GM23338 (cell line): ENCODE measurements at regions not wholly inside any gene's neighbourhood (a gene's known extent, or its start where the extent isn't known, plus 50 kb on each side); places are given as distances from the start of the nearest gene placed in this dataset.

Experiments
- ATAC-seq: fragments of 200-7000 bp; cut with Tn5 transposase; 3 replicates; pipeline ENCODE4 v1.9.1; 2020
- DNase-seq: peaks from one replicate; pipeline ENCODE4 v3.0.0-alpha.2; 2015; ENCODE audit warnings: low spot score
- H2AFZ ChIP-seq: fragments of 200-600 bp; sonication (generic); 2 replicates; pipeline ENCODE4 v1.8.0; 2016; ENCODE audit warnings: antibody characterized with exemption, mild to moderate bottlenecking, moderate library complexity
- H3F3A ChIP-seq: fragments of 200-600 bp; sonication (generic); replicated peaks from 2 replicates; pipeline ENCODE4 v1.8.0; 2017; ENCODE audit warnings: antibody characterized with exemption, mixed run types, low read depth
- H3K27ac ChIP-seq: fragments of 200-600 bp; sonication (generic); 2 replicates; pipeline ENCODE4 v1.6.1; 2016; ENCODE audit warnings: low read depth
- H3K27me3 ChIP-seq: fragments of 200-600 bp; sonication (generic); 2 replicates; pipeline ENCODE4 v1.8.0; 2016; ENCODE audit warnings: mild to moderate bottlenecking, mixed run types, moderate library complexity; ENCODE audit not compliant: insufficient read depth
- H3K36me3 ChIP-seq: fragments of 200-600 bp; sonication (generic); 2 replicates; pipeline ENCODE4 v1.8.0; 2016; ENCODE audit warnings: mild to moderate bottlenecking; ENCODE audit not compliant: insufficient read depth
- H3K4me1 ChIP-seq: fragments of 200-600 bp; sonication (generic); 2 replicates; pipeline ENCODE4 v1.8.0; 2016; ENCODE audit warnings: mild to moderate bottlenecking, moderate library complexity; ENCODE audit not compliant: insufficient read depth
- H3K4me2 ChIP-seq: fragments of 200-600 bp; sonication (generic); 2 replicates; pipeline ENCODE4 v1.7.1; 2017; ENCODE audit warnings: mixed run types
- H3K4me3 ChIP-seq: fragments of 200-600 bp; sonication (generic); 2 replicates; pipeline ENCODE4 v1.6.1; 2016; ENCODE audit warnings: mixed run types
- H3K79me2 ChIP-seq: fragments of 200-600 bp; sonication (generic); replicated peaks from 2 replicates; pipeline ENCODE4 v1.8.0; 2017; ENCODE audit warnings: mild to moderate bottlenecking; ENCODE audit not compliant: insufficient read depth
- H3K9me2 ChIP-seq: fragments of 200-600 bp; sonication (generic); 2 replicates; pipeline ENCODE4 v1.8.0; 2017; ENCODE audit not compliant: insufficient read depth
- H4K20me1 ChIP-seq: fragments of 200-600 bp; sonication (generic); replicated peaks from 2 replicates; pipeline ENCODE4 v1.8.0; 2017; ENCODE audit warnings: mild to moderate bottlenecking; ENCODE audit not compliant: insufficient read depth
- H3K27ac Mint-ChIP-seq: 2 replicates; pipeline ENCODE4 v1.8.0; 2020; ENCODE audit warnings: inconsistent platforms, mild to moderate bottlenecking, moderate library complexity, mixed read lengths
- H3K27me3 Mint-ChIP-seq: 3 replicates; pipeline ENCODE4 v1.8.0; 2022; ENCODE audit warnings: low read depth, mild to moderate bottlenecking, moderate library complexity, mixed read lengths, inconsistent platforms; ENCODE audit not compliant: insufficient read depth, poor library complexity
- H3K36me3 Mint-ChIP-seq: 3 replicates; pipeline ENCODE4 v1.8.0; 2021; ENCODE audit warnings: low read depth, mild to moderate bottlenecking, inconsistent platforms, moderate library complexity, mixed read lengths
- H3K4me1 Mint-ChIP-seq: 3 replicates; pipeline ENCODE4 v1.8.0; 2020; ENCODE audit warnings: mild to moderate bottlenecking, inconsistent platforms, mixed read lengths
- H3K4me3 Mint-ChIP-seq: 3 replicates; pipeline ENCODE4 v1.8.0; 2021; ENCODE audit warnings: moderate library complexity, mild to moderate bottlenecking, inconsistent platforms, mixed read lengths
- H3K9me3 Mint-ChIP-seq: 3 replicates; pipeline ENCODE4 v1.8.0; 2020; ENCODE audit warnings: moderate library complexity, mild to moderate bottlenecking, inconsistent platforms, mixed read lengths
- CREB1 ChIP-seq: fragments of 250-450 bp; sonication (Bioruptor Pico); IDR thresholded peaks from 2 replicates; pipeline ENCODE4 v1.5.0; 2020; ENCODE audit warnings: low read depth, mild to moderate bottlenecking, moderate library complexity
- EZH2 ChIP-seq: fragments of 200-600 bp; sonication (generic); IDR thresholded peaks from one replicate; pipeline ENCODE4 v1.8.0; 2017; ENCODE audit warnings: antibody characterized with exemption, mild to moderate bottlenecking, low read depth; ENCODE audit not compliant: unreplicated experiment
- EZH2phosphoT487 ChIP-seq: fragments of 200-600 bp; sonication (generic); IDR thresholded peaks from one replicate; pipeline ENCODE4 v1.8.1; 2018; ENCODE audit warnings: antibody characterized with exemption; ENCODE audit not compliant: unreplicated experiment
- JUNB ChIP-seq: IDR thresholded peaks from one replicate; pipeline ENCODE4 v1.6.1; 2016; ENCODE audit warnings: antibody characterized with exemption; ENCODE audit not compliant: unreplicated experiment
- NANOG ChIP-seq: IDR thresholded peaks from 2 replicates; pipeline ENCODE4 v1.6.1; 2016; ENCODE audit warnings: antibody characterized with exemption, borderline replicate concordance
- POLR2AphosphoS5 ChIP-seq: IDR thresholded peaks from 2 replicates; pipeline ENCODE4 v1.6.1; 2016; ENCODE audit warnings: antibody characterized with exemption, low read depth
- STAT1 ChIP-seq: IDR thresholded peaks from one replicate; pipeline ENCODE4 v1.6.1; 2016; ENCODE audit warnings: antibody characterized with exemption; ENCODE audit not compliant: unreplicated experiment
- ZNF114 ChIP-seq: fragments of 250-450 bp; sonication (Bioruptor Pico); IDR thresholded peaks from 2 replicates; pipeline ENCODE4 v1.5.0; 2020; ENCODE audit warnings: mild to moderate bottlenecking, moderate library complexity
- ZNF331 ChIP-seq: fragments of 250-450 bp; sonication (Bioruptor Pico); IDR thresholded peaks from 2 replicates; pipeline ENCODE4 v1.5.0; 2020; ENCODE audit warnings: low read depth, mild to moderate bottlenecking, moderate library complexity
- TF ChIP-seq, protein P1 (sequence below), 2 experiments: fragments of 200-600 bp in 1 of 2; sonication (generic) in 1 of 2; conservative IDR thresholded peaks; 2 replicates each; pipeline versions ENCODE4 v1.5.1 to v1.6.1; 2016 to 2017; ENCODE audit warnings: antibody characterized with exemption in 2 of 2, low read depth in 2 of 2, mild to moderate bottlenecking in 2 of 2, moderate library complexity in 1 of 2
- TF ChIP-seq, protein P2 (sequence below): fragments of 250-450 bp; sonication (Bioruptor Pico); IDR thresholded peaks from 2 replicates; pipeline ENCODE4 v1.5.0; 2020; ENCODE audit warnings: mild to moderate bottlenecking, moderate library complexity
- TF ChIP-seq, protein P3 (sequence below): IDR thresholded peaks from one replicate; pipeline ENCODE4 v1.6.1; 2018; ENCODE audit warnings: antibody characterized with exemption; ENCODE audit not compliant: unreplicated experiment
- TF ChIP-seq, protein P4 (sequence below): IDR thresholded peaks from 2 replicates; pipeline ENCODE4 v1.6.1; 2016; ENCODE audit warnings: antibody characterized with exemption

DNA sequence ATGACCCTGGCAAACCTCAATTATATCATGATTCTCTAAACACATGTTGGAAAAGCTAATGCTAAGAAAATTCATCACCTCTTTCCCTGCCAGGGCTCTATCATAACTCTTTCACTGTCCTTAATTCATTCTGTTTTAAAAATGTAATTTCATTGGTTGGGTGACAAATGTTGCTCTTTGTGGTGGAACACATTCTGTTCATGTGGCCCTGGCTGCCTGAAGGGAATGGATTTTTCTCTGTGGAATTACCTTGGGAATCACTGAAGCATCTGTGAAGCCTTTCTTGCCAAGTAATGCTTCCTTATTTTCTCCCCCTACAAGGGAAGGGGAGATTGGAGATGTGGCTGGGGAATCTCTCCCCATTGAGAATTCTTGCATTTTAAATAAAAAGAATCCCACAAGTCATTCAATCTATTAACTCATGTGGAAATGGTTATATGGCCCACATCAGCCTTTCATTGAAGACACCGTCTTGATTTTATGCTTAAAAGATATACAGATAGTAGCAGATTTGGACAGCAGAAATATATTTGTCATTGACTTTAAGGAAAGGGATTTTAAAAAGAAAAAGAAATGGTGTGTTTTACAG, 201.8 kb upstream of the NMUR2 start:
- no peaks in the 10 kb centered on the region for H3K27me3 Mint-ChIP-seq
- TF ChIP-seq, protein P1, sequence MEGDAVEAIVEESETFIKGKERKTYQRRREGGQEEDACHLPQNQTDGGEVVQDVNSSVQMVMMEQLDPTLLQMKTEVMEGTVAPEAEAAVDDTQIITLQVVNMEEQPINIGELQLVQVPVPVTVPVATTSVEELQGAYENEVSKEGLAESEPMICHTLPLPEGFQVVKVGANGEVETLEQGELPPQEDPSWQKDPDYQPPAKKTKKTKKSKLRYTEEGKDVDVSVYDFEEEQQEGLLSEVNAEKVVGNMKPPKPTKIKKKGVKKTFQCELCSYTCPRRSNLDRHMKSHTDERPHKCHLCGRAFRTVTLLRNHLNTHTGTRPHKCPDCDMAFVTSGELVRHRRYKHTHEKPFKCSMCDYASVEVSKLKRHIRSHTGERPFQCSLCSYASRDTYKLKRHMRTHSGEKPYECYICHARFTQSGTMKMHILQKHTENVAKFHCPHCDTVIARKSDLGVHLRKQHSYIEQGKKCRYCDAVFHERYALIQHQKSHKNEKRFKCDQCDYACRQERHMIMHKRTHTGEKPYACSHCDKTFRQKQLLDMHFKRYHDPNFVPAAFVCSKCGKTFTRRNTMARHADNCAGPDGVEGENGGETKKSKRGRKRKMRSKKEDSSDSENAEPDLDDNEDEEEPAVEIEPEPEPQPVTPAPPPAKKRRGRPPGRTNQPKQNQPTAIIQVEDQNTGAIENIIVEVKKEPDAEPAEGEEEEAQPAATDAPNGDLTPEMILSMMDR (conservative IDR thresholded peaks at IDR 0.05; ENCODE audit: low read depth in 2 of 2): no peak
- TF ChIP-seq, protein P2, sequence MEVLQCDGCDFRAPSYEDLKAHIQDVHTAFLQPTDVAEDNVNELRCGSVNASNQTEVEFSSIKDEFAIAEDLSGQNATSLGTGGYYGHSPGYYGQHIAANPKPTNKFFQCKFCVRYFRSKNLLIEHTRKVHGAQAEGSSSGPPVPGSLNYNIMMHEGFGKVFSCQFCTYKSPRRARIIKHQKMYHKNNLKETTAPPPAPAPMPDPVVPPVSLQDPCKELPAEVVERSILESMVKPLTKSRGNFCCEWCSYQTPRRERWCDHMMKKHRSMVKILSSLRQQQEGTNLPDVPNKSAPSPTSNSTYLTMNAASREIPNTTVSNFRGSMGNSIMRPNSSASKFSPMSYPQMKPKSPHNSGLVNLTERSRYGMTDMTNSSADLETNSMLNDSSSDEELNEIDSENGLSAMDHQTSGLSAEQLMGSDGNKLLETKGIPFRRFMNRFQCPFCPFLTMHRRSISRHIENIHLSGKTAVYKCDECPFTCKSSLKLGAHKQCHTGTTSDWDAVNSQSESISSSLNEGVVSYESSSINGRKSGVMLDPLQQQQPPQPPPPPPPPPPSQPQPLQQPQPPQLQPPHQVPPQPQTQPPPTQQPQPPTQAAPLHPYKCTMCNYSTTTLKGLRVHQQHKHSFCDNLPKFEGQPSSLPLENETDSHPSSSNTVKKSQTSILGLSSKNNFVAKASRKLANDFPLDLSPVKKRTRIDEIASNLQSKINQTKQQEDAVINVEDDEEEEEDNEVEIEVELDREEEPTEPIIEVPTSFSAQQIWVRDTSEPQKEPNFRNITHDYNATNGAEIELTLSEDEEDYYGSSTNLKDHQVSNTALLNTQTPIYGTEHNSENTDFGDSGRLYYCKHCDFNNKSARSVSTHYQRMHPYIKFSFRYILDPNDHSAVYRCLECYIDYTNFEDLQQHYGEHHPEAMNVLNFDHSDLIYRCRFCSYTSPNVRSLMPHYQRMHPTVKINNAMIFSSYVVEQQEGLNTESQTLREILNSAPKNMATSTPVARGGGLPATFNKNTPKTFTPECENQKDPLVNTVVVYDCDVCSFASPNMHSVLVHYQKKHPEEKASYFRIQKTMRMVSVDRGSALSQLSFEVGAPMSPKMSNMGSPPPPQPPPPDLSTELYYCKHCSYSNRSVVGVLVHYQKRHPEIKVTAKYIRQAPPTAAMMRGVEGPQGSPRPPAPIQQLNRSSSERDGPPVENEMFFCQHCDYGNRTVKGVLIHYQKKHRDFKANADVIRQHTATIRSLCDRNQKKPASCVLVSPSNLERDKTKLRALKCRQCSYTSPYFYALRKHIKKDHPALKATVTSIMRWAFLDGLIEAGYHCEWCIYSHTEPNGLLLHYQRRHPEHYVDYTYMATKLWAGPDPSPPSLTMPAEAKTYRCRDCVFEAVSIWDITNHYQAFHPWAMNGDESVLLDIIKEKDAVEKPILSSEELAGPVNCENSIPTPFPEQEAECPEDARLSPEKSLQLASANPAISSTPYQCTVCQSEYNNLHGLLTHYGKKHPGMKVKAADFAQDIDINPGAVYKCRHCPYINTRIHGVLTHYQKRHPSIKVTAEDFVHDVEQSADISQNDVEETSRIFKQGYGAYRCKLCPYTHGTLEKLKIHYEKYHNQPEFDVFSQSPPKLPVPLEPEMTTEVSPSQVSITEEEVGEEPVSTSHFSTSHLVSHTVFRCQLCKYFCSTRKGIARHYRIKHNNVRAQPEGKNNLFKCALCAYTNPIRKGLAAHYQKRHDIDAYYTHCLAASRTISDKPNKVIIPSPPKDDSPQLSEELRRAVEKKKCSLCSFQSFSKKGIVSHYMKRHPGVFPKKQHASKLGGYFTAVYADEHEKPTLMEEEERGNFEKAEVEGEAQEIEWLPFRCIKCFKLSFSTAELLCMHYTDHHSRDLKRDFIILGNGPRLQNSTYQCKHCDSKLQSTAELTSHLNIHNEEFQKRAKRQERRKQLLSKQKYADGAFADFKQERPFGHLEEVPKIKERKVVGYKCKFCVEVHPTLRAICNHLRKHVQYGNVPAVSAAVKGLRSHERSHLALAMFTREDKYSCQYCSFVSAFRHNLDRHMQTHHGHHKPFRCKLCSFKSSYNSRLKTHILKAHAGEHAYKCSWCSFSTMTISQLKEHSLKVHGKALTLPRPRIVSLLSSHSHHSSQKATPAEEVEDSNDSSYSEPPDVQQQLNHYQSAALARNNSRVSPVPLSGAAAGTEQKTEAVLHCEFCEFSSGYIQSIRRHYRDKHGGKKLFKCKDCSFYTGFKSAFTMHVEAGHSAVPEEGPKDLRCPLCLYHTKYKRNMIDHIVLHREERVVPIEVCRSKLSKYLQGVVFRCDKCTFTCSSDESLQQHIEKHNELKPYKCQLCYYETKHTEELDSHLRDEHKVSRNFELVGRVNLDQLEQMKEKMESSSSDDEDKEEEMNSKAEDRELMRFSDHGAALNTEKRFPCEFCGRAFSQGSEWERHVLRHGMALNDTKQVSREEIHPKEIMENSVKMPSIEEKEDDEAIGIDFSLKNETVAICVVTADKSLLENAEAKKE (CRISPR knock-in tag): no peak
- no peak for TF ChIP-seq ZNF331 (CRISPR knock-in tag)
- no peak for TF ChIP-seq POLR2AphosphoS5
- TF ChIP-seq, protein P3, sequence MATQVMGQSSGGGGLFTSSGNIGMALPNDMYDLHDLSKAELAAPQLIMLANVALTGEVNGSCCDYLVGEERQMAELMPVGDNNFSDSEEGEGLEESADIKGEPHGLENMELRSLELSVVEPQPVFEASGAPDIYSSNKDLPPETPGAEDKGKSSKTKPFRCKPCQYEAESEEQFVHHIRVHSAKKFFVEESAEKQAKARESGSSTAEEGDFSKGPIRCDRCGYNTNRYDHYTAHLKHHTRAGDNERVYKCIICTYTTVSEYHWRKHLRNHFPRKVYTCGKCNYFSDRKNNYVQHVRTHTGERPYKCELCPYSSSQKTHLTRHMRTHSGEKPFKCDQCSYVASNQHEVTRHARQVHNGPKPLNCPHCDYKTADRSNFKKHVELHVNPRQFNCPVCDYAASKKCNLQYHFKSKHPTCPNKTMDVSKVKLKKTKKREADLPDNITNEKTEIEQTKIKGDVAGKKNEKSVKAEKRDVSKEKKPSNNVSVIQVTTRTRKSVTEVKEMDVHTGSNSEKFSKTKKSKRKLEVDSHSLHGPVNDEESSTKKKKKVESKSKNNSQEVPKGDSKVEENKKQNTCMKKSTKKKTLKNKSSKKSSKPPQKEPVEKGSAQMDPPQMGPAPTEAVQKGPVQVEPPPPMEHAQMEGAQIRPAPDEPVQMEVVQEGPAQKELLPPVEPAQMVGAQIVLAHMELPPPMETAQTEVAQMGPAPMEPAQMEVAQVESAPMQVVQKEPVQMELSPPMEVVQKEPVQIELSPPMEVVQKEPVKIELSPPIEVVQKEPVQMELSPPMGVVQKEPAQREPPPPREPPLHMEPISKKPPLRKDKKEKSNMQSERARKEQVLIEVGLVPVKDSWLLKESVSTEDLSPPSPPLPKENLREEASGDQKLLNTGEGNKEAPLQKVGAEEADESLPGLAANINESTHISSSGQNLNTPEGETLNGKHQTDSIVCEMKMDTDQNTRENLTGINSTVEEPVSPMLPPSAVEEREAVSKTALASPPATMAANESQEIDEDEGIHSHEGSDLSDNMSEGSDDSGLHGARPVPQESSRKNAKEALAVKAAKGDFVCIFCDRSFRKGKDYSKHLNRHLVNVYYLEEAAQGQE: no peak
- TF ChIP-seq JUNB: no peak
- no peak for TF ChIP-seq CREB1
- TF ChIP-seq ZNF114: no peak
- no peak for TF ChIP-seq EZH2
- TF ChIP-seq, protein P4, sequence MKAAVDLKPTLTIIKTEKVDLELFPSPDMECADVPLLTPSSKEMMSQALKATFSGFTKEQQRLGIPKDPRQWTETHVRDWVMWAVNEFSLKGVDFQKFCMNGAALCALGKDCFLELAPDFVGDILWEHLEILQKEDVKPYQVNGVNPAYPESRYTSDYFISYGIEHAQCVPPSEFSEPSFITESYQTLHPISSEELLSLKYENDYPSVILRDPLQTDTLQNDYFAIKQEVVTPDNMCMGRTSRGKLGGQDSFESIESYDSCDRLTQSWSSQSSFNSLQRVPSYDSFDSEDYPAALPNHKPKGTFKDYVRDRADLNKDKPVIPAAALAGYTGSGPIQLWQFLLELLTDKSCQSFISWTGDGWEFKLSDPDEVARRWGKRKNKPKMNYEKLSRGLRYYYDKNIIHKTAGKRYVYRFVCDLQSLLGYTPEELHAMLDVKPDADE: no peak
- no peak for TF ChIP-seq STAT1
- no peak for TF ChIP-seq NANOG
- no peak for TF ChIP-seq EZH2phosphoT487
- Histone ChIP-seq H3K36me3 (no peaks in the 10 kb centered on the region), H3K4me1 (peaks cover 6% of the 10 kb centered on the region), H3K27ac (no peak overlapping the region), H3K4me3 (no peak overlapping the region), H4K20me1 (no peaks in the 10 kb centered on the region), H3K79me2 (no peaks in the 10 kb centered on the region), H2AFZ (no peak overlapping the region), H3K4me2 (no peak overlapping the region), H3K9me2 (no peaks in the 10 kb centered on the region), H3K27me3 (no peaks in the 10 kb centered on the region), H3F3A (no peaks in the 10 kb centered on the region)
- H3K4me3 Mint-ChIP-seq: no peak overlapping the region
- no peak overlapping the region for H3K27ac Mint-ChIP-seq
- H3K36me3 Mint-ChIP-seq: no peaks in the 10 kb centered on the region
- DNase-seq (no peak), ATAC-seq (no peak)
- H3K4me1 Mint-ChIP-seq: peaks cover 6% of the 10 kb centered on the region
- no peaks in the 10 kb centered on the region for H3K9me3 Mint-ChIP-seq
